Uterus (tissue), 2 donors: ENCODE measurements at regions not wholly inside any gene's neighbourhood (a gene's known extent, or its start where the extent isn't known, plus 50 kb on each side); places are given as distances from the start of the nearest gene placed in this dataset.

ENCODE experiments used
- POLR2A ChIP-seq, 2 donors: fragments of 450-650 bp; IDR thresholded peaks; one replicate each; pipeline ENCODE4 v1.6.1; 2016; ENCODE audit warnings: antibody characterized with exemption in 2 of 2, mild to moderate bottlenecking in 1 of 2, moderate library complexity in 1 of 2
- TF ChIP-seq, protein P1 (sequence below), 4 experiments: fragments of 200-600 bp in 2 of 4; fragments of 450-650 bp in 2 of 4; sonication (generic) in 2 of 4; IDR thresholded peaks; one replicate each; pipeline ENCODE4 v1.5.1; 2016 to 2019; ENCODE audit warnings: antibody characterized with exemption in 4 of 4, mild to moderate bottlenecking in 2 of 4, moderate library complexity in 1 of 4

DNA sequence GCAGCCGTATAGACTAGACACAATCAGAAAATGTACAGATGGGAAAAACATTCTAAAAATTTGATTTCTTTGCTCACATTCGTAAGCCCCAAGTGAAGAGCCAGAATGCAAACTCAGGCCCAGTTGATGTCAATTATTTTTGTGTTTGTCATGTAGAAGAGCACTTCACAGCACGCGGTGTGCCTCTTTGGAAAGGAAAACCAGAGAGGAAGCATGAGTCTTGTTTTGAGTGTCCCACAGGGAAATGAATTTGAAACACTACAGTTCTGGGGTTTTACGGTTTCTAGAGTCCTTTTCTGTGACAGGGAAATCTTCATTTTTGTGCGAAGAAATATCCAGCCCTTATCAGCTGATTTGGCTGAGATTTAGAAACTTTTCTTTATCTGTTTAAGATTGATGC, 554.6 kb upstream of the BOD1L1 start:
- TF ChIP-seq, protein P1, sequence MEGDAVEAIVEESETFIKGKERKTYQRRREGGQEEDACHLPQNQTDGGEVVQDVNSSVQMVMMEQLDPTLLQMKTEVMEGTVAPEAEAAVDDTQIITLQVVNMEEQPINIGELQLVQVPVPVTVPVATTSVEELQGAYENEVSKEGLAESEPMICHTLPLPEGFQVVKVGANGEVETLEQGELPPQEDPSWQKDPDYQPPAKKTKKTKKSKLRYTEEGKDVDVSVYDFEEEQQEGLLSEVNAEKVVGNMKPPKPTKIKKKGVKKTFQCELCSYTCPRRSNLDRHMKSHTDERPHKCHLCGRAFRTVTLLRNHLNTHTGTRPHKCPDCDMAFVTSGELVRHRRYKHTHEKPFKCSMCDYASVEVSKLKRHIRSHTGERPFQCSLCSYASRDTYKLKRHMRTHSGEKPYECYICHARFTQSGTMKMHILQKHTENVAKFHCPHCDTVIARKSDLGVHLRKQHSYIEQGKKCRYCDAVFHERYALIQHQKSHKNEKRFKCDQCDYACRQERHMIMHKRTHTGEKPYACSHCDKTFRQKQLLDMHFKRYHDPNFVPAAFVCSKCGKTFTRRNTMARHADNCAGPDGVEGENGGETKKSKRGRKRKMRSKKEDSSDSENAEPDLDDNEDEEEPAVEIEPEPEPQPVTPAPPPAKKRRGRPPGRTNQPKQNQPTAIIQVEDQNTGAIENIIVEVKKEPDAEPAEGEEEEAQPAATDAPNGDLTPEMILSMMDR (IDR thresholded peaks at IDR 0.05) = no peak
- TF ChIP-seq POLR2A (IDR thresholded peaks at IDR 0.05) = no peak
